ENCODE measurements at regions not wholly inside any gene's neighbourhood (a gene's known extent, or its start where the extent isn't known, plus 50 kb on each side); places are given as distances from the start of the nearest gene placed in this dataset.
A peak's percentile ranks its signal among the peaks of the same experiment; 100 is the strongest.

DNA sequence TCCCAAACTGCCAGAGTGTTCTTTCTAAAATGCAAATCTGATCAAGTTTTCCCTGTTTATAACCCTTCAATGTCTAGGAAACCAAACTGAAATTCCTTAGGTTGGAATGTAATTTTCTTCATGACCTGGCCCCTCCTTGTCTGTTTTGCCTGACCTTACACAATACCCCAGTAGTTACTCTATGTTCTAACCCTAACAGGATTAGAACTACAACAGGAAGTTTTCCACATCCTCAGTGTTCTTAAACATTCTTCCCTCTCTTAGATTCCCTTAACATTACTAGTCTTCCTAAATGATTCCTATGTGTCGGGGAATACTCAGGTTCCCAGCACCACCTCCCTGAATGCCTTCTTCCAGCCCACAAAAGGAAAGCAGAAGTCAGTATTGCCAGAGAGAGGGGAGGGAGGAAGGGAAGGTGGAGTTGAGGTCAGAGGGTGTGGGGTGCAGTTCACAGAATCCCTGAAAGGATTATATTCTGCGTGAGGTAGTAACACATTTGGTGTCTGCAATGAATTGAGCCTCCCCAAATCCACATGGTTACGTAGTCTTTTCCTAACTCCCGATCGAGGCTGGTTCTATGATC lies 72.6 kb downstream of the BBS10 start:
- Histone ChIP-seq H3K4me1 (ENCODE audit: control insufficient read depth in 1 of 2, insufficient read depth in 2 of 2, low read depth in 1 of 2, low read length in 1 of 2) (peaks cover 7 to 46% of the 10 kb centered on the region in 2 experiments), H3K79me2 (ENCODE audit: insufficient read depth) (peaks cover 73% of the 10 kb centered on the region), H3K9ac (peak overlapping the region; percentile 9; the same call in 1 of the 2 replicates), H3K36me3 (replicated peaks in 1 of 2; ENCODE audit: control insufficient read depth in 1 of 2, insufficient read depth in 2 of 2, low read length in 1 of 2) (peaks cover 0 to 5% of the 10 kb centered on the region in 2 experiments), H2AFZ (ENCODE audit: low read depth) (no peak overlapping the region), H3K27me3 (ENCODE audit: insufficient read depth) (no peaks in the 10 kb centered on the region), H3F3A (replicated peaks; ENCODE audit: insufficient read depth) (peaks cover 40% of the 10 kb centered on the region), H4K20me1 (ENCODE audit: insufficient read depth) (no peaks in the 10 kb centered on the region), H3K27ac (ENCODE audit: low read depth in 2 of 2, low read length in 1 of 2) (peak overlapping the region; percentile 75 to 78; a peak in 3 of 4 replicates), H3K4me2 (no peak overlapping the region), H3K9me2 (no peaks in the 10 kb centered on the region), H3K9me3 (no peaks in the 10 kb centered on the region), H3K4me3 (ENCODE audit: low read depth in 2 of 2, low read length in 1 of 2) (no peak overlapping the region)
- 97% methylated on average over 5 of the region's 5 CpGs for WGBS (ENCODE audit: low lambda C conversion rate)
- ChIA-PET POLR2A (no interaction called here), CTCF (no interaction called here)
- TF ChIP-seq, protein P1, sequence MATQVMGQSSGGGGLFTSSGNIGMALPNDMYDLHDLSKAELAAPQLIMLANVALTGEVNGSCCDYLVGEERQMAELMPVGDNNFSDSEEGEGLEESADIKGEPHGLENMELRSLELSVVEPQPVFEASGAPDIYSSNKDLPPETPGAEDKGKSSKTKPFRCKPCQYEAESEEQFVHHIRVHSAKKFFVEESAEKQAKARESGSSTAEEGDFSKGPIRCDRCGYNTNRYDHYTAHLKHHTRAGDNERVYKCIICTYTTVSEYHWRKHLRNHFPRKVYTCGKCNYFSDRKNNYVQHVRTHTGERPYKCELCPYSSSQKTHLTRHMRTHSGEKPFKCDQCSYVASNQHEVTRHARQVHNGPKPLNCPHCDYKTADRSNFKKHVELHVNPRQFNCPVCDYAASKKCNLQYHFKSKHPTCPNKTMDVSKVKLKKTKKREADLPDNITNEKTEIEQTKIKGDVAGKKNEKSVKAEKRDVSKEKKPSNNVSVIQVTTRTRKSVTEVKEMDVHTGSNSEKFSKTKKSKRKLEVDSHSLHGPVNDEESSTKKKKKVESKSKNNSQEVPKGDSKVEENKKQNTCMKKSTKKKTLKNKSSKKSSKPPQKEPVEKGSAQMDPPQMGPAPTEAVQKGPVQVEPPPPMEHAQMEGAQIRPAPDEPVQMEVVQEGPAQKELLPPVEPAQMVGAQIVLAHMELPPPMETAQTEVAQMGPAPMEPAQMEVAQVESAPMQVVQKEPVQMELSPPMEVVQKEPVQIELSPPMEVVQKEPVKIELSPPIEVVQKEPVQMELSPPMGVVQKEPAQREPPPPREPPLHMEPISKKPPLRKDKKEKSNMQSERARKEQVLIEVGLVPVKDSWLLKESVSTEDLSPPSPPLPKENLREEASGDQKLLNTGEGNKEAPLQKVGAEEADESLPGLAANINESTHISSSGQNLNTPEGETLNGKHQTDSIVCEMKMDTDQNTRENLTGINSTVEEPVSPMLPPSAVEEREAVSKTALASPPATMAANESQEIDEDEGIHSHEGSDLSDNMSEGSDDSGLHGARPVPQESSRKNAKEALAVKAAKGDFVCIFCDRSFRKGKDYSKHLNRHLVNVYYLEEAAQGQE (IDR thresholded peaks at IDR 0.05; ENCODE audit: low read depth, low read length) = no peak
- TF ChIP-seq, protein P2, sequence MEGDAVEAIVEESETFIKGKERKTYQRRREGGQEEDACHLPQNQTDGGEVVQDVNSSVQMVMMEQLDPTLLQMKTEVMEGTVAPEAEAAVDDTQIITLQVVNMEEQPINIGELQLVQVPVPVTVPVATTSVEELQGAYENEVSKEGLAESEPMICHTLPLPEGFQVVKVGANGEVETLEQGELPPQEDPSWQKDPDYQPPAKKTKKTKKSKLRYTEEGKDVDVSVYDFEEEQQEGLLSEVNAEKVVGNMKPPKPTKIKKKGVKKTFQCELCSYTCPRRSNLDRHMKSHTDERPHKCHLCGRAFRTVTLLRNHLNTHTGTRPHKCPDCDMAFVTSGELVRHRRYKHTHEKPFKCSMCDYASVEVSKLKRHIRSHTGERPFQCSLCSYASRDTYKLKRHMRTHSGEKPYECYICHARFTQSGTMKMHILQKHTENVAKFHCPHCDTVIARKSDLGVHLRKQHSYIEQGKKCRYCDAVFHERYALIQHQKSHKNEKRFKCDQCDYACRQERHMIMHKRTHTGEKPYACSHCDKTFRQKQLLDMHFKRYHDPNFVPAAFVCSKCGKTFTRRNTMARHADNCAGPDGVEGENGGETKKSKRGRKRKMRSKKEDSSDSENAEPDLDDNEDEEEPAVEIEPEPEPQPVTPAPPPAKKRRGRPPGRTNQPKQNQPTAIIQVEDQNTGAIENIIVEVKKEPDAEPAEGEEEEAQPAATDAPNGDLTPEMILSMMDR (IDR thresholded peaks at IDR 0.05) = no peak
- TF ChIP-seq FOSL2 (IDR thresholded peaks at IDR 0.05; ENCODE audit: borderline replicate concordance, low read depth) (no peak), YY1 (IDR thresholded peaks at IDR 0.05; ENCODE audit: low read depth) (no peak), GATA2 (CRISPR knock-in tag; IDR thresholded peaks at IDR 0.05) (no peak), USF2 (IDR thresholded peaks at IDR 0.05; ENCODE audit: borderline replicate concordance, low read depth, low read length) (no peak), NFIC (IDR thresholded peaks at IDR 0.05; ENCODE audit: borderline replicate concordance) (no peak), NRF1 (IDR thresholded peaks at IDR 0.05; ENCODE audit: low read depth, low read length) (no peak), RAD21 (IDR thresholded peaks at IDR 0.05; ENCODE audit: low read length) (no peak), MEF2A (IDR thresholded peaks at IDR 0.05; ENCODE audit: borderline replicate concordance, low read depth) (no peak), TEAD4 (IDR thresholded peaks at IDR 0.05; ENCODE audit: borderline replicate concordance, insufficient read depth) (no peak), ELF1 (IDR thresholded peaks at IDR 0.05) (no peak), TAF1 (IDR thresholded peaks at IDR 0.05; ENCODE audit: borderline replicate concordance, low read depth, low read length) (no peak), RCOR1 (IDR thresholded peaks at IDR 0.05; ENCODE audit: low read length) (no peak), TCF12 (IDR thresholded peaks at IDR 0.05) (no peak), FOXJ3 (CRISPR knock-in tag; IDR thresholded peaks at IDR 0.05) (no peak), SIN3A (IDR thresholded peaks at IDR 0.05; ENCODE audit: borderline replicate concordance, low read depth, low read length) (no peak)
- TF ChIP-seq, protein P3, sequence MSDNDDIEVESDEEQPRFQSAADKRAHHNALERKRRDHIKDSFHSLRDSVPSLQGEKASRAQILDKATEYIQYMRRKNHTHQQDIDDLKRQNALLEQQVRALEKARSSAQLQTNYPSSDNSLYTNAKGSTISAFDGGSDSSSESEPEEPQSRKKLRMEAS (IDR thresholded peaks at IDR 0.05; ENCODE audit: low read depth) = no peak
- DNase-seq = no peak
